ENCODE measurements at regions not wholly inside any gene's neighbourhood (a gene's known extent, or its start where the extent isn't known, plus 50 kb on each side); places are given as distances from the start of the nearest gene placed in this dataset.
A peak's percentile ranks its signal among the peaks of the same experiment; 100 is the strongest.
"Not testable (repeated sequence)": the region's sequence is repeated elsewhere in the genome, so short reads cannot be mapped to it uniquely, and the experiment has no call there.

DNA sequence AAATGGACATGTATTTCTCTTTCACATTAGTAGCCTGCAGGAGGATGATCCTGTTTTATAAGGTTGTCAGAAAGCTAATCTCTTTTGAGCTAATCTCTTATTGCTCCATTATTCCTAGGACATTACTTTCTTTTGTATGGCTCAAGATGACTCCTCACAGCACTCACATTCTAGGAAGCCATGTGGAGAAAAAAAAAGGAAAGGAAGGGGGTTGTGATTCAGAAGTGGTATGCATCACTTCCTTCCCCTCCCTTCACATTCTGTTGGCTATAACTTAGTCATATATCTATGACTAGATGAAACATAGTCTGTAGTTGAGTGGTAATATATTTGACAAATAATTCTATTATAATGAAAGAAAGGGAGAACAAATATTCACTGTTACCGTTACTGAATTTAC, 168.8 kb upstream of the TTC14 start:
- Histone ChIP-seq H3K18ac (ENCODE audit: low read depth in 1 of 2, low read length in 2 of 2) (no peak overlapping the region), H2AFZ (ENCODE audit: low read depth, low read length) (no peak overlapping the region), H3K4me2 (ENCODE audit: low read length, poor library complexity, severe bottlenecking) (no peak overlapping the region), H3K27me3 (ENCODE audit: control insufficient read depth in 1 of 2, insufficient read depth in 1 of 2, low read length in 2 of 2) (no peaks in the 10 kb centered on the region), H4K8ac (ENCODE audit: low read length) (no peak overlapping the region), H3K4ac (ENCODE audit: low read depth in 1 of 2, low read length in 2 of 2) (no peak overlapping the region), H2BK12ac (ENCODE audit: low read length in 2 of 2) (no peak overlapping the region), H4K91ac (ENCODE audit: low read length) (no peak overlapping the region), H3K9ac (ENCODE audit: low read length) (peak overlapping the region; percentile 49), H3K4me3 (ENCODE audit: insufficient read depth in 1 of 2, low read depth in 1 of 2, low read length in 2 of 2) (no peak overlapping the region), H3K14ac (ENCODE audit: low read length in 2 of 2) (no peak overlapping the region), H3K79me1 (replicated peaks; ENCODE audit: low read length, poor library complexity, severe bottlenecking) (no peaks in the 10 kb centered on the region), H3K36me3 (ENCODE audit: control insufficient read depth in 1 of 2, insufficient read depth in 2 of 2, low read depth in 1 of 2, low read length in 2 of 2) (no peaks in the 10 kb centered on the region), H3K4me1 (ENCODE audit: control insufficient read depth, insufficient read depth, low read depth, low read length) (no peaks in the 10 kb centered on the region), H2BK120ac (ENCODE audit: low read depth, low read length) (no peak overlapping the region), H3K23ac (ENCODE audit: low read length in 2 of 2) (no peak overlapping the region), H2BK5ac (ENCODE audit: low read depth, low read length, poor library complexity, severe bottlenecking) (no peak overlapping the region), H2AK5ac (ENCODE audit: low read length, severe bottlenecking) (no peak overlapping the region), H3K9me3 (ENCODE audit: control insufficient read depth, low read length) (peaks cover 10% of the 10 kb centered on the region), H3K27ac (ENCODE audit: low read length, poor library complexity, severe bottlenecking) (no peak overlapping the region), H2BK15ac (ENCODE audit: low read depth, poor library complexity, severe bottlenecking) (no peak overlapping the region)
- DNase-seq = no peak
- 75% methylated on average over 1 of the region's 1 CpG for WGBS

DNA sequence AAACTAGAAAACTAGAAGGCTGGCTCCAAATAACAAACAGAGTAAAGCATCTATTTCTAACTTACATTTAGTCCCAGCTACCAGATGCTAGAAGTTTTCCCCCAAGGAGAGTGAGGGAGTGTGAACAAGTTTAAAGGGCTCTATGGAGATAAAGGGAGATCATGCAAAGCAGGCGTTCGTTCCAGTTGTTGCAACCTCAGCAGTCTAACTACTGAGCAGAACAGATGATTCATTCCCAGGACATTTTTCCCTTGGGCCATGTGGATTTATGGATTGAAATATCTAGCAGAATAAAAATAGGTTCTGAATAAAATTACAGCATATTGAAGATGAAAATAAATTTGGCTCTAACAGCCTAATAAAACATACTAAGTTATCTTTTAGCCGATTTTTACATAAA, 154.8 kb upstream of the TTC14 start:
- H3K9ac ChIP-seq (ENCODE audit: low read length) = no peak overlapping the region
- no peak overlapping the region for H3K23ac ChIP-seq (ENCODE audit: low read length in 2 of 2)
- no peak overlapping the region for H3K4ac ChIP-seq (ENCODE audit: low read depth in 1 of 2, low read length in 2 of 2)
- H3K36me3 ChIP-seq (ENCODE audit: control insufficient read depth in 1 of 2, insufficient read depth in 2 of 2, low read depth in 1 of 2, low read length in 2 of 2) = no peaks in the 10 kb centered on the region
- no peak overlapping the region for H2AFZ ChIP-seq (ENCODE audit: low read depth, low read length)
- no peaks in the 10 kb centered on the region for H3K9me3 ChIP-seq (ENCODE audit: control insufficient read depth, low read length)
- DNase-seq = no peak
- no peak overlapping the region for H4K8ac ChIP-seq (ENCODE audit: low read length)
- H2BK5ac ChIP-seq (ENCODE audit: low read depth, low read length, poor library complexity, severe bottlenecking) = no peak overlapping the region
- no peak overlapping the region for H2AK5ac ChIP-seq (ENCODE audit: low read length, severe bottlenecking)
- no peaks in the 10 kb centered on the region for H3K79me1 ChIP-seq (replicated peaks; ENCODE audit: low read length, poor library complexity, severe bottlenecking)
- H2BK12ac ChIP-seq (ENCODE audit: low read length in 2 of 2) = no peak overlapping the region
- no peaks in the 10 kb centered on the region for H3K27me3 ChIP-seq (ENCODE audit: control insufficient read depth in 1 of 2, insufficient read depth in 1 of 2, low read length in 2 of 2)
- H3K4me3 ChIP-seq (ENCODE audit: insufficient read depth in 1 of 2, low read depth in 1 of 2, low read length in 2 of 2) = no peak overlapping the region
- H2BK15ac ChIP-seq (ENCODE audit: low read depth, poor library complexity, severe bottlenecking) = no peak overlapping the region
- no peak overlapping the region for H3K27ac ChIP-seq (ENCODE audit: low read length, poor library complexity, severe bottlenecking)
- H3K4me2 ChIP-seq (ENCODE audit: low read length, poor library complexity, severe bottlenecking) = no peak overlapping the region
- H3K14ac ChIP-seq (ENCODE audit: low read length in 2 of 2) = no peak overlapping the region
- no peaks in the 10 kb centered on the region for H3K4me1 ChIP-seq (ENCODE audit: control insufficient read depth, insufficient read depth, low read depth, low read length)
- no peak overlapping the region for H3K18ac ChIP-seq (ENCODE audit: low read depth in 1 of 2, low read length in 2 of 2)
- H4K91ac ChIP-seq (ENCODE audit: low read length) = no peak overlapping the region
- H2BK120ac ChIP-seq (ENCODE audit: low read depth, low read length) = no peak overlapping the region
- WGBS = 64% methylated on average over 2 of the region's 3 CpGs

GRCh38 chr3:180448407-180448806, 153.6 kb upstream of the TTC14 start:
- not testable (repeated sequence) for H2AFZ ChIP-seq (ENCODE audit: low read depth, low read length); DNase-seq; H3K79me1 ChIP-seq (replicated peaks; ENCODE audit: low read length, poor library complexity, severe bottlenecking); H4K91ac ChIP-seq (ENCODE audit: low read length); H2AK5ac ChIP-seq (ENCODE audit: low read length, severe bottlenecking); H4K8ac ChIP-seq (ENCODE audit: low read length); H2BK5ac ChIP-seq (ENCODE audit: low read depth, low read length, poor library complexity, severe bottlenecking); H3K18ac ChIP-seq (ENCODE audit: low read depth in 1 of 2, low read length in 2 of 2); H3K36me3 ChIP-seq (ENCODE audit: control insufficient read depth in 1 of 2, insufficient read depth in 2 of 2, low read depth in 1 of 2, low read length in 2 of 2); H2BK12ac ChIP-seq (ENCODE audit: low read length in 2 of 2); H3K14ac ChIP-seq (ENCODE audit: low read length in 2 of 2); H3K4me1 ChIP-seq (ENCODE audit: control insufficient read depth, insufficient read depth, low read depth, low read length); H3K4me3 ChIP-seq (ENCODE audit: insufficient read depth in 1 of 2, low read depth in 1 of 2, low read length in 2 of 2); H3K9me3 ChIP-seq (ENCODE audit: control insufficient read depth, low read length); H3K9ac ChIP-seq (ENCODE audit: low read length); H2BK15ac ChIP-seq (ENCODE audit: low read depth, poor library complexity, severe bottlenecking); H3K4ac ChIP-seq (ENCODE audit: low read depth in 1 of 2, low read length in 2 of 2); H3K27me3 ChIP-seq (ENCODE audit: control insufficient read depth in 1 of 2, insufficient read depth in 1 of 2, low read length in 2 of 2); H3K4me2 ChIP-seq (ENCODE audit: low read length, poor library complexity, severe bottlenecking); H2BK120ac ChIP-seq (ENCODE audit: low read depth, low read length); H3K23ac ChIP-seq (ENCODE audit: low read length in 2 of 2); H3K27ac ChIP-seq (ENCODE audit: low read length, poor library complexity, severe bottlenecking)
- 81% methylated on average over 12 of the region's 17 CpGs for WGBS

DNA sequence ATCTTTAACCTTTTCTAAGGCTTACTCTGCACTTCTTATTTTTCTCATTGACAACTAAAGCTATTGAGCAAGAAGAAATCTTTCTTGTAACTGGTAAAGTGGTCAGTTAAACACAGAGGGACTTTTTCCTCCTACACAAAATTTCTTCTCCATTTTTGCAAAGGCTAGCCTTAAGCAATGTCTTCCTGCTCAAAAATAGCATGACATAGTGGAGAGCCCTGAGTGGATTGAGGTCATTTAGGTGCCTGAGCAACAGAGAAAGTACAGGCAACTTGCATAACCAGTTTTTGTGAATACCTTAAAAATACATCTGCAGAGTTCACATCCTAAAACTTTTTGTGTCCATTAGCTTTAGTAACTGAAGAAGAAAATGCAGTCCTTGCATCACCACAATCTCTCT, 144.7 kb upstream of the TTC14 start:
- H3K9ac ChIP-seq (ENCODE audit: low read length) = no peak overlapping the region
- H3K23ac ChIP-seq (ENCODE audit: low read length in 2 of 2) = no peak overlapping the region
- H2BK12ac ChIP-seq (ENCODE audit: low read length in 2 of 2) = no peak overlapping the region
- no peak overlapping the region for H3K4me2 ChIP-seq (ENCODE audit: low read length, poor library complexity, severe bottlenecking)
- H4K91ac ChIP-seq (ENCODE audit: low read length) = no peak overlapping the region
- no peak overlapping the region for H2BK120ac ChIP-seq (ENCODE audit: low read depth, low read length)
- H2BK15ac ChIP-seq (ENCODE audit: low read depth, poor library complexity, severe bottlenecking) = no peak overlapping the region
- no peaks in the 10 kb centered on the region for H3K79me1 ChIP-seq (replicated peaks; ENCODE audit: low read length, poor library complexity, severe bottlenecking)
- no peak overlapping the region for H4K8ac ChIP-seq (ENCODE audit: low read length)
- no peak overlapping the region for H3K27ac ChIP-seq (ENCODE audit: low read length, poor library complexity, severe bottlenecking)
- H2AK5ac ChIP-seq (ENCODE audit: low read length, severe bottlenecking) = no peak overlapping the region
- no peak overlapping the region for H3K4me3 ChIP-seq (ENCODE audit: insufficient read depth in 1 of 2, low read depth in 1 of 2, low read length in 2 of 2)
- H3K4ac ChIP-seq (ENCODE audit: low read depth in 1 of 2, low read length in 2 of 2) = no peak overlapping the region
- no peaks in the 10 kb centered on the region for H3K4me1 ChIP-seq (ENCODE audit: control insufficient read depth, insufficient read depth, low read depth, low read length)
- DNase-seq = no peak
- no peak overlapping the region for H2AFZ ChIP-seq (ENCODE audit: low read depth, low read length)
- H3K36me3 ChIP-seq (ENCODE audit: control insufficient read depth in 1 of 2, insufficient read depth in 2 of 2, low read depth in 1 of 2, low read length in 2 of 2) = no peaks in the 10 kb centered on the region
- H2BK5ac ChIP-seq (ENCODE audit: low read depth, low read length, poor library complexity, severe bottlenecking) = no peak overlapping the region
- no peak overlapping the region for H3K14ac ChIP-seq (ENCODE audit: low read length in 2 of 2)
- H3K9me3 ChIP-seq (ENCODE audit: control insufficient read depth, low read length) = no peaks in the 10 kb centered on the region
- H3K18ac ChIP-seq (ENCODE audit: low read depth in 1 of 2, low read length in 2 of 2) = no peak overlapping the region
- H3K27me3 ChIP-seq (ENCODE audit: control insufficient read depth in 1 of 2, insufficient read depth in 1 of 2, low read length in 2 of 2) = no peaks in the 10 kb centered on the region
